PFSK-1 (cell line): ENCODE measurements at regions not wholly inside any gene's neighbourhood (a gene's known extent, or its start where the extent isn't known, plus 50 kb on each side); places are given as distances from the start of the nearest gene placed in this dataset.

Source experiments
- FOXP2 ChIP-seq: optimal IDR thresholded peaks from 2 replicates; pipeline ENCODE3; 2011; ENCODE audit warnings: borderline replicate concordance, control low read depth, inconsistent platforms; ENCODE audit not compliant: insufficient read depth; ENCODE audit errors: extremely low read length, extremely low read depth
- POLR2AphosphoS5 ChIP-seq: IDR thresholded peaks from 2 replicates; pipeline ENCODE4 v1.6.1; 2012; ENCODE audit warnings: low read depth, mild to moderate bottlenecking, control low read depth, low read length, moderate library complexity
- REST ChIP-seq, 2 experiments: IDR thresholded peaks; 2 replicates each; pipeline versions ENCODE4 v1.6.1 to v1.8.0; 2011 to 2012; ENCODE audit warnings: low read depth in 2 of 2, low read length in 2 of 2, control low read depth in 1 of 2, inconsistent platforms in 1 of 2, mild to moderate bottlenecking in 1 of 2, moderate library complexity in 1 of 2; ENCODE audit not compliant: insufficient read depth in 1 of 2
- SIN3A ChIP-seq: IDR thresholded peaks from 2 replicates; pipeline ENCODE4 v1.6.1; 2012; ENCODE audit warnings: mild to moderate bottlenecking, low read length, moderate library complexity, borderline replicate concordance; ENCODE audit not compliant: insufficient read depth
- TAF1 ChIP-seq: IDR thresholded peaks from 2 replicates; pipeline ENCODE4 v1.6.1; 2012; ENCODE audit warnings: low read length, control low read depth, borderline replicate concordance; ENCODE audit not compliant: insufficient read depth

GRCh38 chr1:91099746-91100621 lies 78.1 kb upstream of the ZNF644 start:
- TF ChIP-seq POLR2AphosphoS5, result no peak
- no peak for TF ChIP-seq SIN3A
- no peak for TF ChIP-seq REST (IDR thresholded peaks at IDR 0.05; ENCODE audit: insufficient read depth in 1 of 2, low read depth in 2 of 2, low read length in 2 of 2)
- no peak for TF ChIP-seq FOXP2
- TF ChIP-seq TAF1, result no peak

GRCh38 chr1:91098299-91098906 lies 76.6 kb upstream of the ZNF644 start:
- TF ChIP-seq FOXP2, result no peak
- no peak for TF ChIP-seq SIN3A
- no peak for TF ChIP-seq TAF1
- no peak for TF ChIP-seq POLR2AphosphoS5
- no peak for TF ChIP-seq REST (IDR thresholded peaks at IDR 0.05; ENCODE audit: insufficient read depth in 1 of 2, low read depth in 2 of 2, low read length in 2 of 2)

GRCh38 chr1:91092503-91092902 lies 70.7 kb upstream of the ZNF644 start:
- peak; percentile 87; the same call in 1 of the 2 replicates for TF ChIP-seq SIN3A
- TF ChIP-seq REST (IDR thresholded peaks at IDR 0.05; ENCODE audit: insufficient read depth in 1 of 2, low read depth in 2 of 2, low read length in 2 of 2), result peak in 1 of 2 experiments; percentile 59; a peak in 1 of 4 replicates
- no peak for TF ChIP-seq FOXP2
- TF ChIP-seq TAF1, result peak; percentile 63; the same call in 1 of the 2 replicates
- TF ChIP-seq POLR2AphosphoS5, result no peak

GRCh38 chr1:91091812-91092211 lies 70.0 kb upstream of the ZNF644 start:
- TF ChIP-seq TAF1 (no peak), SIN3A (peak; percentile 60; the same call in 1 of the 2 replicates), REST (IDR thresholded peaks at IDR 0.05; ENCODE audit: insufficient read depth in 1 of 2, low read depth in 2 of 2, low read length in 2 of 2) (peak in 1 of 2 experiments; percentile 68; a peak in 1 of 4 replicates), FOXP2 (peak; percentile 27), POLR2AphosphoS5 (no peak; the same call in 1 of the 2 replicates)

- TF ChIP-seq POLR2AphosphoS5 (no peak), FOXP2 (no peak), SIN3A (no peak), REST (IDR thresholded peaks at IDR 0.05; ENCODE audit: insufficient read depth in 1 of 2, low read depth in 2 of 2, low read length in 2 of 2) (no peak), TAF1 (no peak)
Measured at GRCh38 chr1:91080650-91081049, 58.8 kb upstream of the ZNF644 start.
